Progenitor cell of endocrine pancreas (in vitro differentiated cells): ENCODE measurements at regions not wholly inside any gene's neighbourhood (a gene's known extent, or its start where the extent isn't known, plus 50 kb on each side); places are given as distances from the start of the nearest gene placed in this dataset.

ENCODE experiments used
- DNase-seq: peaks from one replicate; pipeline ENCODE4 v3.0.0; 2021; ENCODE audit warnings: low spot score; ENCODE audit not compliant: unreplicated experiment
- H3K27ac Mint-ChIP-seq: 2 replicates; pipeline ENCODE4 v1.8.0; 2021; ENCODE audit warnings: mild to moderate bottlenecking, moderate library complexity, mixed read lengths
- H3K27me3 Mint-ChIP-seq: 2 replicates; pipeline ENCODE4 v1.8.0; 2021; ENCODE audit warnings: mixed read lengths
- H3K36me3 Mint-ChIP-seq: 2 replicates; pipeline ENCODE4 v1.8.0; 2022; ENCODE audit warnings: mixed read lengths; ENCODE audit not compliant: insufficient read depth
- H3K4me1 Mint-ChIP-seq: 2 replicates; pipeline ENCODE4 v1.8.0; 2021; ENCODE audit warnings: low read depth, mixed read lengths
- H3K4me3 Mint-ChIP-seq: 2 replicates; pipeline ENCODE4 v1.8.0; 2021; ENCODE audit warnings: low read depth, mild to moderate bottlenecking, moderate library complexity, mixed read lengths
- H3K9me3 Mint-ChIP-seq: 2 replicates; pipeline ENCODE4 v1.8.0; 2021; ENCODE audit warnings: low read depth, mixed read lengths
- CTCF ChIP-seq: fragments of 200-600 bp; sonication (generic); IDR thresholded peaks from one replicate; pipeline ENCODE4 v1.5.0; 2021; ENCODE audit warnings: antibody characterized with exemption, mild to moderate bottlenecking; ENCODE audit not compliant: unreplicated experiment

GRCh38 chr7:101720324-101720723, 91.2 kb upstream of the MYL10 start:
- no peak for DNase-seq
- no peaks in the 10 kb centered on the region for H3K4me1 Mint-ChIP-seq
- no peak for TF ChIP-seq CTCF
- no peak overlapping the region for H3K4me3 Mint-ChIP-seq
- H3K36me3 Mint-ChIP-seq, result no peaks in the 10 kb centered on the region
- no peak overlapping the region for H3K27ac Mint-ChIP-seq
- peaks cover 3% of the 10 kb centered on the region for H3K9me3 Mint-ChIP-seq
- peaks cover 9% of the 10 kb centered on the region for H3K27me3 Mint-ChIP-seq

DNA sequence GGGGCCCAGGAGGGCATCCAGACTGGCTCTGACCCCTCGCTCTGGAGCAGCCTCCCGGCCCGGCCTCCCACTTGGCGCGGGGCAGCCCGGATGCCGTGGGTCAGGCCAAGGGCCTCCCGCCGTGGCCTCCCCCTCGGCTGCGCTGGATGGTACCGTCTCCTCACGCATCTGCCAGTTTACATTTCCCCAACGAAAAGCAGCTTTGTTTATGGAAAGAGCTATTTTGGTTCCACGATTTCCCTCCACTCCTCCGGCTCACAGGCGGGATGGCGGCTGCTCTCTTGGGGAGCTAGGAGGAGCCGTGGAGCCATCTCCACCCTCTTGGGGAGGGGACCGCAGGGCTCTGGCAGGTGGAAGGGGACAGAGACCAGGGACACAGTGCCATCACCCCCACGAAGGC, 93.2 kb upstream of the MYL10 start:
- H3K27ac Mint-ChIP-seq, result no peak overlapping the region
- H3K4me3 Mint-ChIP-seq, result no peak overlapping the region
- H3K36me3 Mint-ChIP-seq, result no peaks in the 10 kb centered on the region
- H3K9me3 Mint-ChIP-seq, result peaks cover 3% of the 10 kb centered on the region
- H3K4me1 Mint-ChIP-seq, result no peaks in the 10 kb centered on the region
- TF ChIP-seq CTCF, result no peak
- peaks cover 13% of the 10 kb centered on the region for H3K27me3 Mint-ChIP-seq
- no peak for DNase-seq

GRCh38 chr7:101723835-101724234, 93.6 kb upstream of the CUX1 start:
- Mint-ChIP-seq H3K9me3 (peaks cover 3% of the 10 kb centered on the region), H3K4me3 (no peak overlapping the region), H3K27ac (no peak overlapping the region), H3K27me3 (peaks cover 7% of the 10 kb centered on the region), H3K36me3 (no peaks in the 10 kb centered on the region), H3K4me1 (no peaks in the 10 kb centered on the region)
- DNase-seq, result no peak
- no peak for TF ChIP-seq CTCF

GRCh38 chr7:101724957-101725356, 92.5 kb upstream of the CUX1 start:
- Mint-ChIP-seq H3K4me1 (no peaks in the 10 kb centered on the region), H3K9me3 (peaks cover 3% of the 10 kb centered on the region), H3K27me3 (peaks cover 4% of the 10 kb centered on the region), H3K36me3 (no peaks in the 10 kb centered on the region), H3K27ac (no peak overlapping the region), H3K4me3 (no peak overlapping the region)
- no peak for TF ChIP-seq CTCF
- DNase-seq, result no peak

DNA sequence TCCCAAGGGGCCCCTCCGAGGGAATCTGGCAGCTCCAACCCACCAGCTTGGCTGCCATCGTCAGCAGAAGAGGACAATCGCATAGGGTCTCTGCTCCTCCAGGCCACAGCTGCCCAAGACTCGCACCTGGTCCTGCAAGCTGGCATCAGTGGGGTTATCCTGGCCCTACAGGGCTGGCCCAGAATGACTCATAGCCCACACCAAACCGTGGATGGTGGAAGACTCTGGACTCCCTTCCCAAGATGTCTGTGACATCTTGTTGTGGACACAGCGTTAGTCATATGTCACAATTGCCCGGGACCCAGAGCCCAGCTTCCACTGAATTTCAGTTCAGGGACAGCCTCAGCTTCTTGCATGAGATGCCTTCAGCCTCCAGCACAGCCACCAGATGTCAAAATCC, 91.5 kb upstream of the CUX1 start:
- no peak for TF ChIP-seq CTCF

More for the DNA sequence above, 91.5 kb upstream of the CUX1 start:
- Mint-ChIP-seq H3K27ac (no peak overlapping the region), H3K9me3 (peaks cover 3% of the 10 kb centered on the region), H3K4me3 (no peak overlapping the region), H3K4me1 (no peaks in the 10 kb centered on the region), H3K36me3 (no peaks in the 10 kb centered on the region), H3K27me3 (peaks cover 7% of the 10 kb centered on the region)
- no peak for DNase-seq
